ENCODE measurements at regions not wholly inside any gene's neighbourhood (a gene's known extent, or its start where the extent isn't known, plus 50 kb on each side); places are given as distances from the start of the nearest gene placed in this dataset.
"Not testable (repeated sequence)": the region's sequence is repeated elsewhere in the genome, so short reads cannot be mapped to it uniquely, and the experiment has no call there.

DNA sequence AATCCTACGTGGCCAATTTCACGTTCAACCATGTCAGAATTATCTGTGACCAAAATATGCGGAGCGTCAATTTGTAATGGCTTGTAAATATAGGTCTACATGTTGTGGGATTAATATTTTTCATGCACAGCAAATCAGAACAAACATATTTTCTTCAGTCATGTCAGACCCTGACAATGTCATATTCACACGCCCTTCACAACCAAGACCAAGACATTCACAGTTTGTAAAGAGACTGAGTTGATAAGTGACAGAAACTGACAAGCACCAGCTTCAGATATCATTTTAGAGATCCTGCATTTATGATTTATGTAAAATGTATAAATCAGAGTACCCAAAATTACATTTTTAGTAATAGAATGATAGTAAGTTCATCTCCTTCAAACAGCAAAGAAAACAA lies 57.3 kb upstream of the NOVA1 start:
- intact Hi-C loops (cut with DNase I, micrococcal nuclease), result no loop called here
- ATAC-seq (no peak), DNase-seq (no peak)

- intact Hi-C loops (cut with DNase I, micrococcal nuclease), result no loop called here
- no peak for DNase-seq
- no peak for ATAC-seq
Measured at GRCh38 chr14:26663506-26663905, 65.7 kb upstream of the NOVA1 start.

- ATAC-seq; intact Hi-C loops (cut with DNase I, micrococcal nuclease): not testable (repeated sequence)
- DNase-seq, result peak in 1 of 2 donors; percentile 31
Measured at GRCh38 chr14:26678732-26679420, 81.0 kb upstream of the NOVA1 start.

DNA sequence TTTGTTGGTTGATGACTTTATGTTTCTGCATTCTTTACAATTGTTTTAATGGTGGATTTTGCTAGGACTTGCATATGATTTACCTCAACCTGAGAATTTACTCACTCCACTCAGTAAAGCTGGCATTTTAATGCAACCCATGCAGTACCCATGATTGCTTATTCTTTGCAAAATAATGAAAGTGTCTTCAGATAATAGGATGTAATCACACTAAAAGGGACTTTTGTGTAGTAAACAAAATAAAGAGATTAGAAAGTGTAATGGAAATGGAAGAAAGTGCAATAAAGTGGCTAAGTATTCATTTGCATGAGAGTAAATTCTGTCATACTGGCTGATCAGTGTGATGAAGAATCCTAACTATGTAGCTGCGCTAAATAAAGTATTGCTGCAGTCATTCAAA lies 87.6 kb upstream of the NOVA1 start:
- no peak for ATAC-seq
- intact Hi-C loops (cut with DNase I, micrococcal nuclease), result no loop called here

GRCh38 chr14:26687301-26687837 lies 89.5 kb upstream of the NOVA1 start:
- intact Hi-C loops (cut with DNase I, micrococcal nuclease), result no loop called here
- ATAC-seq (no peak), DNase-seq (no peak)

More for the DNA sequence above, 87.6 kb upstream of the NOVA1 start:
- DNase-seq, result no peak

DNA sequence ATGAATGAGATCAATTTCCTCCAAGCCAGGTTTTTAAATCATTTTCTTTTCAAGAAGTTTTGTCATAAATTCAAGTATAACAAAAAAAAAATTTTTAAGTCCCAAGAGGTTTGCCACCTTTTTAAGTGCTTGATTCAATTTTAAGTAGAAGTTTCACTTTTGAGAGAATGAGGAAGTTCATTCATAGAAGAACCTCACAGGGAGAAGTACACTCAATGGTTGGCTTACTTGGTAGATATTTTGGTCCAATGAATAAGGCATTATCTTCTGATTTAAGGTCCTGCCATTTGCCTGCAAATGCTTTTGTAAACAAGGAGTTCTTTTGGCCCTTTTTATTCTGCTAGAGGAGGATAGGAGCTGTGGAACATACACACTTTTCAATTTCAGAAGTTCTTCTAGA lies 96.7 kb upstream of the NOVA1 start:
- intact Hi-C loops (cut with DNase I, micrococcal nuclease), result no loop called here
- DNase-seq, result no peak
- no peak for ATAC-seq

DNA sequence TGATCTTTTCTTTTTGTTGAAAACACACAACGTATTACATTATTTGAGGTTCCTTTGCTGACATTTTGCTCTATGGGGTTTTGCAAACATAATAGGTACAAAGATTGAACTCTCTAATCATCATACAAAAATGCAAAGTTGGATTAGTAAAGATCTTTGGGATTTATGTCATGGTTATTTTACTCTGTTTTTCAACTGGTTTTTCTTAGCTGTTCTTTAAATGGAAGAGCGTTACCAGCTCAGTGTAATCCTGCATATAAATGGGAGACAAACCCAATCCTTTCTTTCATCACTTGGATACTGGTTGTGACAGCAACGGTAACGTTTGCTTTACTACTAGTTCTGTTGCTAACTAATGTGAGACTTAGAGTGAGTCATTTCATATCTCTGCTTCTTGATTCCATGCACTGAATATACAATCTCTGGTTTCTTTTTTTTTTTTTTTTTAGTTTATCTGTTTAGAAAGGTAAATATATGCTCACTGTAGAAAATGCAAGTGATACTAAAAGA lies 104.9 kb upstream of the NOVA1 start:
- intact Hi-C loops (cut with DNase I, micrococcal nuclease), result no loop called here
- DNase-seq (no peak), ATAC-seq (no peak)

DNA sequence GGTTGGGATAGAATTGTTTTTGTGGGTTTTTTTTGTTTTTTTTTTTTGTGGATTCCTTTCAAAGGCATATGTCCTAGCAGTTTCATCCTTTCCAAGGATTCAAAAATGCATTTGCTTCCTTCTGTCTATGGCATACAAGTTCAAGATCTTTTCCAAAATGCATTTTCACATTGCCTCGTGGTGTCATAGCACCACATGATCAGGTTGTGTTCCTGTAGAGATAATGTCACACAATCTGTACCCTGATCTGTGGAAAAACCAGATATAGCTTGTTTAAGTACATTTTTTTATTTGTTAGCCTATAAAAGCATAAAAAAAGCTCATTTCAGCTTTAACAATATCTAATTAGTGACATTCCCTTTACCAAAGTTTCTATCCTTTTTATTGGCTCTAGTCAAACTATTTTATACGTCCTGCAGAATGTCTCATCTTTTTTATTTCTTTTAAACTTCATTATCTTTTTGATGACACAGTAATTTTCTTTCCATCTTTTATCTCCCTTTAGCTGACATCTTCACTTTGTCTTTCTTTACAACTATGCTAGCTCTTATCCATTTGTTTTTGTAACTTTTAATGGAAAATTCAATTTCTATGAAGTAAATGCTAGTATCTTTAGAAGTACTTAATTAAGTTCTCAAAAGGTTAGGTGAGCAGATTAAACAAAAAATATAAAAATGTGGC lies 106.0 kb upstream of the NOVA1 start:
- no peak for ATAC-seq
- intact Hi-C loops (cut with DNase I, micrococcal nuclease), result no loop called here
- no peak for DNase-seq

DNA sequence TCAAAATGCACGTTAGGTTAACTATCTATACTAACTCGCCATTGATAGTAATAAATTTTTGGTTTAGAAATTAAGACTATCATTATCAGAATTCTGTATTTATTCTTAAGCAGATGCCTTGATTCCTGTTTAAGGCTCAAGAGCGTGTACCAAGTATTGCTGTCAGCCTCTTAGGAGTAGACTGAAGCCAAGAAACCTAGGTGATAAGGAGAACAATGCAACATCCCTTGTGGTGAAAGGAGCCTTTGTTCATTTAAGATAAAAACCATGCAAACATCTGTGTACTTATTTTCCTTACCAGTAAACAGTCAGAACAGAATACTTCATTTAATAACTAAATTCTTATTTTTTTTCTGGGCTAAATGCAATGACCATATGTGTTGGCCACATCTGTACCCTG lies 109.4 kb upstream of the NOVA1 start:
- no peak for ATAC-seq
- no peak for DNase-seq
- intact Hi-C loops (cut with DNase I, micrococcal nuclease), result no loop called here

- DNase-seq (no peak), ATAC-seq (no peak)
- intact Hi-C loops (cut with DNase I, micrococcal nuclease), result no loop called here
Measured at GRCh38 chr14:26709019-26709418, 111.2 kb upstream of the NOVA1 start.

- intact Hi-C loops (cut with DNase I, micrococcal nuclease), result no loop called here
- DNase-seq (no peak), ATAC-seq (no peak)
Measured at GRCh38 chr14:26719514-26719913, 121.7 kb upstream of the NOVA1 start.

- intact Hi-C loops (cut with DNase I, micrococcal nuclease), result no loop called here
- DNase-seq (no peak), ATAC-seq (no peak)
Measured at GRCh38 chr14:26722258-26722657, 124.4 kb upstream of the NOVA1 start.

- no peak for DNase-seq
- ATAC-seq, result no peak
- intact Hi-C loops (cut with DNase I, micrococcal nuclease), result no loop called here
Measured at GRCh38 chr14:26729851-26730250, 132.0 kb upstream of the NOVA1 start.

DNA sequence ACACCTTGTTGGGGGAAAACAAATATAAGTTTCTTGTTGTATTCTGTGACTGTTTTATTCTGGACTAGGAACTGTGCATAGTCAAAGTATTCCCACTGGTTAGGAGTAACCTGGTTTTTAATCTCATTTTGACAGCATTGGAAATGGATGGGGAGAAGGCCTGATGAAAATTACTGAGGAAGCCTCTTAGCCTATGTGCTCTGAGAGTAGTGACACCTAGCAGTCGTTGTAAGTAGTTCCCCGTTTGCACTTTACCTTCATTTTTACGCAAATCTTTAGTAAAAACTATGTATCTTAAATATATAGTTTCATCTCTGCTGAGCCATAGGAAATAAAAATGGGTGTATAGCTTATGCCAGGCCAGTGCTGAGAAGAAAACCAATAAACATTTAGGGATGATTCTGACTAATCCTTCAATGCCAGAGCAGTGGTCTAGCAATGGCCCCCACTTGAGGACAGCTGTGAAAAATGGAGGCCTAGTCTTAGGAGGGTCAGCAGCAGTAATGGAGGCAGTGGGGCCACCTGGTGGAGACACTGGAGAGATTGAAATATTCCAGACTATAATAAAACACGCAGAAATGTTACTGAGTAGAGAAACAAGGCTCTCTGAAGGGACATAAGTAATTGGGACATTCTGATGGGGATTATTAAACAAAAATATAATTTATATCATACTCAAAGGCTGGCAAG lies 133.2 kb upstream of the NOVA1 start:
- intact Hi-C loops (cut with DNase I, micrococcal nuclease), result no loop called here
- ATAC-seq, result no peak
- peak in 1 of 2 donors; percentile 12 for DNase-seq

DNA sequence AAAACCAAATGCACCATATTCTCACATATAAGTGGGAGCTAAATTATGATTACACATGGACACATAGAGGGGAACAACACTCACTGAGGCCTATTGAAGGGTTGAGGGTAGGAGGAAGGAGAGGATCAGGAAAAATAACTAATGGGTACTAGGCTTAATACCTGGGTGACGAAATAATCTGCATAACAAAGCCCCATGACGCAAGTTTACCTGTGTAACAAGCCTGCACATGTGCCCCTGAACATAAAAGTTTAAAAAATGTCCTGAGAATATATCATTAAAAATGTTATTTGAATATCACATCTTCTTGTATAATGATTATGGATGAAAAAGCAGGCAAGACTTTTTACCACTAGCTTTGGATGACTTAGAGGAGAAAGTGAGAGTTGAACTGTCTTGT lies 138.0 kb upstream of the NOVA1 start:
- no peak for ATAC-seq
- DNase-seq, result no peak
- intact Hi-C loops (cut with DNase I, micrococcal nuclease), result no loop called here

DNA sequence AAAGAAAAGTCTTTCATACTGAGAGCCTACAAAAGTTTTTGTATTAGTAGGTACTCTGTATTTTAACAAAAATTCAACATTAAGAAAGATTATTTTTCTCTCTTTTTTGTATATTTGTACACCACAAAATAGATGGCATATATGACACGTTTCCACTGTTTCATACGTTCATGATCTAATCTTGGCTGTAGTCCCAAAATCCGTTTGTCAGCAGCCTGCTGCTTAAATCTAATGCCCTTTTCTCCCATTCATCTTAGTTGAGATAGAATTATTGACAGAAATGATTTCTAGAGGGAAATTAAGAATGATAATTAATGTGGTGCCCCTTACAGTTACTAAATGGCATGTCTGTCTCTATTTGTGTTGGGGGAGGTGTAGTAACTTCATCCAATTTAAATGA lies 140.7 kb upstream of the NOVA1 start:
- ATAC-seq, result no peak
- intact Hi-C loops (cut with DNase I, micrococcal nuclease), result no loop called here
- DNase-seq, result no peak

DNA sequence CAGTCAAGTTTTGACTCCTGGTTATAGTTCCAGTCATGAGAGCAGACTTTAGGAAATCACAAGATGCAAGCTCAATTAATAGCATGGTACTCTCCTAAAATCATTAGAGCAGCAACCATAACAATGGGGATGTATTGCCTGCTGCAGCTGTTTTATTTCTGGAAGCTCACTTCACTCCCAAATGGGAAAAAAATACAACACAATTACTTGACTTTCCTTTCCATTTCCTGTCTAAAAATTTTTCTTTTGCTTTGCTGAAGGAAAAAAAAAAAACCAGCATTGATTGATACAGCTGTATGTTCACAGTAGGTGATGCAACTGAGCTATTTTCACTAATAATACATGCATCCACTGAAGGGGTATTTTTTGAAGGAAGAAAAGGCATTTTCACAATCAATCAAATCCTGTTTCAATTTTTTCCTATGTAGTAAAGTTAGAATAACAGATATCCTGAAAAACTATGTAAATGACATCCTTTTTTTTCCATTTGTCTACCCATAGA lies 143.9 kb upstream of the NOVA1 start:
- intact Hi-C loops (cut with DNase I, micrococcal nuclease), result no loop called here
- no peak for ATAC-seq

DNA sequence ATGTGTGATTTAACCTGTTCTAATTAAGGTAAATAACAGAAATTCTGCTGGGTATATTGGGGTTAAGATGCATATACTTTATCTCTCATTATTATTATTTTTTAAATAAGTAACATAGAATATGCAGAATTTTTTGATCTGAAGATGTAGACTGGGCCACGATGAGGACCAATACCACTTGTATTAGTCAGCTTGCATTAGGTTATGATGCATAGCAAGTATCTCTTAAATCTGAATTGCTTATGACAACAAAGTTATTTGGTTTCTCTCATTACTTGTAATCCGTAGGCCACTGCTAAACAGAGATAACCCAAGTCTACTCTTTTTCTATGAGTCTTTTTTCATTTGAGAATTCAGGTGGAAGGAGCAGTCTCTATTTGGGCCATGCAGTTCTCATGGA lies 145.5 kb upstream of the NOVA1 start:
- no peak for DNase-seq
- no peak for ATAC-seq
- intact Hi-C loops (cut with DNase I, micrococcal nuclease), result no loop called here

More for the DNA sequence above, 143.9 kb upstream of the NOVA1 start:
- no peak for DNase-seq

- intact Hi-C loops (cut with DNase I, micrococcal nuclease), result no loop called here
- DNase-seq (no peak), ATAC-seq (no peak)
Measured at GRCh38 chr14:26744903-26745302, 147.1 kb upstream of the NOVA1 start.

GRCh38 chr14:26761532-26761931 lies 163.7 kb upstream of the NOVA1 start:
- intact Hi-C loops (cut with DNase I, micrococcal nuclease), result no loop called here
- no peak for DNase-seq
- no peak for ATAC-seq
